ENCODE measurements at regions not wholly inside any gene's neighbourhood (a gene's known extent, or its start where the extent isn't known, plus 50 kb on each side); places are given as distances from the start of the nearest gene placed in this dataset.

DNA sequence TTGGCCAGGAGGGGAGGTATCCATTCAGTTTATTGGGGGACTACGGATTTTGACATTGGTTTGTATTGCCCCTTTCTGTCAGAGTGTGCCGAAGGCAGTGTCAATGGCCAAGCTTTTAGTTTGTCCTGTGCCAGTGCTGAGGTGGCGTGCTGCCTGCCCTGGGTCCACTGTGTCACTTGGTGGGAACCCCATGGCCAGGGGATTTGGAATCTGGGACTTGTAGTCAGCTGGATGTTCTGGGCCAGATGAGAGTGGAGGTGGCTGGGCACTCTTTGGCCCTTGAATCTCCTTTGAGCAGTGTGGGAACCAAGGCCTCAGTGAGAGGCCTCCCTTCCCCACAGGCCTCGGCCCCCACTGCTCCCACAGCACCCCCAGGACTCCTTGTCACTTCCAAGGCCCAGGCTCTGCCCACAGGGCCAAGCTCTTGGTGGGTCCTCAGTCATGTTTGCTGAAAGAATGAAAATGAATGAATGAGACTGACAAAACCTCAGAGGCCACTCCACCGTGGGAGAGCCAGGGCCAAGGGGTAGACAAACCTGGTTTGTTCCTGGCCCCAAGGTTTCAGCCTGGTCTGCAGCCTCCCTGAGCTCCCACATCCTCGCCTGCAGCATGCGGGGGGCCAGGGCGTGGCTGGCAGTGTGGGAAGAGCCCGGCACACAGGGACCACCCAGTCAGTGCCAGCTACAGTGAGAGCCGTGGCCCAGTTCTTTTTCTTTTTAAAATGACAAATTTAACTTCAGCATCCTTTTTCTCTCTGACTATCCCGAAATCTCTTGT, 412.2 kb downstream of the MATN1 start:
- TF ChIP-seq, protein P1, sequence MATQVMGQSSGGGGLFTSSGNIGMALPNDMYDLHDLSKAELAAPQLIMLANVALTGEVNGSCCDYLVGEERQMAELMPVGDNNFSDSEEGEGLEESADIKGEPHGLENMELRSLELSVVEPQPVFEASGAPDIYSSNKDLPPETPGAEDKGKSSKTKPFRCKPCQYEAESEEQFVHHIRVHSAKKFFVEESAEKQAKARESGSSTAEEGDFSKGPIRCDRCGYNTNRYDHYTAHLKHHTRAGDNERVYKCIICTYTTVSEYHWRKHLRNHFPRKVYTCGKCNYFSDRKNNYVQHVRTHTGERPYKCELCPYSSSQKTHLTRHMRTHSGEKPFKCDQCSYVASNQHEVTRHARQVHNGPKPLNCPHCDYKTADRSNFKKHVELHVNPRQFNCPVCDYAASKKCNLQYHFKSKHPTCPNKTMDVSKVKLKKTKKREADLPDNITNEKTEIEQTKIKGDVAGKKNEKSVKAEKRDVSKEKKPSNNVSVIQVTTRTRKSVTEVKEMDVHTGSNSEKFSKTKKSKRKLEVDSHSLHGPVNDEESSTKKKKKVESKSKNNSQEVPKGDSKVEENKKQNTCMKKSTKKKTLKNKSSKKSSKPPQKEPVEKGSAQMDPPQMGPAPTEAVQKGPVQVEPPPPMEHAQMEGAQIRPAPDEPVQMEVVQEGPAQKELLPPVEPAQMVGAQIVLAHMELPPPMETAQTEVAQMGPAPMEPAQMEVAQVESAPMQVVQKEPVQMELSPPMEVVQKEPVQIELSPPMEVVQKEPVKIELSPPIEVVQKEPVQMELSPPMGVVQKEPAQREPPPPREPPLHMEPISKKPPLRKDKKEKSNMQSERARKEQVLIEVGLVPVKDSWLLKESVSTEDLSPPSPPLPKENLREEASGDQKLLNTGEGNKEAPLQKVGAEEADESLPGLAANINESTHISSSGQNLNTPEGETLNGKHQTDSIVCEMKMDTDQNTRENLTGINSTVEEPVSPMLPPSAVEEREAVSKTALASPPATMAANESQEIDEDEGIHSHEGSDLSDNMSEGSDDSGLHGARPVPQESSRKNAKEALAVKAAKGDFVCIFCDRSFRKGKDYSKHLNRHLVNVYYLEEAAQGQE (IDR thresholded peaks at IDR 0.05; ENCODE audit: low read depth, low read length), result no peak
- TF ChIP-seq POLR2A (IDR thresholded peaks at IDR 0.05; ENCODE audit: low read depth, low read length), result no peak
- TF ChIP-seq POLR2AphosphoS5 (IDR thresholded peaks at IDR 0.05; ENCODE audit: low read length), result no peak
- TF ChIP-seq, protein P2, sequence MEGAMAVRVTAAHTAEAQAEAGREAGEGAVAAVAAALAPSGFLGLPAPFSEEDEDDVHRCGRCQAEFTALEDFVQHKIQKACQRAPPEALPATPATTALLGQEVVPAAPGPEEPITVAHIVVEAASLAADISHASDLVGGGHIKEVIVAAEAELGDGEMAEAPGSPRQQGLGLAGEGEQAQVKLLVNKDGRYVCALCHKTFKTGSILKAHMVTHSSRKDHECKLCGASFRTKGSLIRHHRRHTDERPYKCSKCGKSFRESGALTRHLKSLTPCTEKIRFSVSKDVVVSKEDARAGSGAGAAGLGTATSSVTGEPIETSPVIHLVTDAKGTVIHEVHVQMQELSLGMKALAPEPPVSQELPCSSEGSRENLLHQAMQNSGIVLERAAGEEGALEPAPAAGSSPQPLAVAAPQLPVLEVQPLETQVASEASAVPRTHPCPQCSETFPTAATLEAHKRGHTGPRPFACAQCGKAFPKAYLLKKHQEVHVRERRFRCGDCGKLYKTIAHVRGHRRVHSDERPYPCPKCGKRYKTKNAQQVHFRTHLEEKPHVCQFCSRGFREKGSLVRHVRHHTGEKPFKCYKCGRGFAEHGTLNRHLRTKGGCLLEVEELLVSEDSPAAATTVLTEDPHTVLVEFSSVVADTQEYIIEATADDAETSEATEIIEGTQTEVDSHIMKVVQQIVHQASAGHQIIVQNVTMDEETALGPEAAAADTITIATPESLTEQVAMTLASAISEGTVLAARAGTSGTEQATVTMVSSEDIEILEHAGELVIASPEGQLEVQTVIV (IDR thresholded peaks at IDR 0.05; ENCODE audit: borderline replicate concordance, partially characterized antibody), result no peak
- TF ChIP-seq, protein P3, sequence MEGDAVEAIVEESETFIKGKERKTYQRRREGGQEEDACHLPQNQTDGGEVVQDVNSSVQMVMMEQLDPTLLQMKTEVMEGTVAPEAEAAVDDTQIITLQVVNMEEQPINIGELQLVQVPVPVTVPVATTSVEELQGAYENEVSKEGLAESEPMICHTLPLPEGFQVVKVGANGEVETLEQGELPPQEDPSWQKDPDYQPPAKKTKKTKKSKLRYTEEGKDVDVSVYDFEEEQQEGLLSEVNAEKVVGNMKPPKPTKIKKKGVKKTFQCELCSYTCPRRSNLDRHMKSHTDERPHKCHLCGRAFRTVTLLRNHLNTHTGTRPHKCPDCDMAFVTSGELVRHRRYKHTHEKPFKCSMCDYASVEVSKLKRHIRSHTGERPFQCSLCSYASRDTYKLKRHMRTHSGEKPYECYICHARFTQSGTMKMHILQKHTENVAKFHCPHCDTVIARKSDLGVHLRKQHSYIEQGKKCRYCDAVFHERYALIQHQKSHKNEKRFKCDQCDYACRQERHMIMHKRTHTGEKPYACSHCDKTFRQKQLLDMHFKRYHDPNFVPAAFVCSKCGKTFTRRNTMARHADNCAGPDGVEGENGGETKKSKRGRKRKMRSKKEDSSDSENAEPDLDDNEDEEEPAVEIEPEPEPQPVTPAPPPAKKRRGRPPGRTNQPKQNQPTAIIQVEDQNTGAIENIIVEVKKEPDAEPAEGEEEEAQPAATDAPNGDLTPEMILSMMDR (IDR thresholded peaks at IDR 0.05 in 2 of 3, conservative IDR thresholded peaks at IDR 0.05 in 1 of 3; ENCODE audit: control insufficient read depth in 2 of 3, extremely low read depth in 1 of 3, insufficient read depth in 1 of 3, low read depth in 3 of 3, low read length in 3 of 3), result no peak
- TF ChIP-seq YY1 (IDR thresholded peaks at IDR 0.05; ENCODE audit: low read depth, low read length), result no peak
